Smooth muscle cell (in vitro differentiated cells): ENCODE measurements at regions not wholly inside any gene's neighbourhood (a gene's known extent, or its start where the extent isn't known, plus 50 kb on each side); places are given as distances from the start of the nearest gene placed in this dataset.

Experiments used
- DNase-seq: peaks from one replicate; lab custom pipeline; 2025; ENCODE audit not compliant: unreplicated experiment; lab: John Stamatoyannopoulos, UW
- H2AFZ ChIP-seq: fragments of 200-600 bp; sonication (generic); 2 replicates; pipeline ENCODE4 v1.6.0; 2016; ENCODE audit warnings: antibody characterized with exemption, low read depth, mild to moderate bottlenecking
- H3F3A ChIP-seq: fragments of 200-600 bp; sonication (generic); 2 replicates; pipeline ENCODE4 v1.6.0; 2017; ENCODE audit warnings: antibody characterized with exemption, low read depth
- H3K27ac ChIP-seq: fragments of 200-600 bp; sonication (generic); 2 replicates; pipeline ENCODE4 v1.5.1; 2016; ENCODE audit warnings: low read depth, mild to moderate bottlenecking
- H3K27me3 ChIP-seq: fragments of 200-600 bp; sonication (generic); 2 replicates; pipeline ENCODE4 v1.6.1; 2016; ENCODE audit warnings: low read depth, mild to moderate bottlenecking
- H3K36me3 ChIP-seq: fragments of 200-600 bp; sonication (generic); 2 replicates; pipeline ENCODE4 v1.5.1; 2016; ENCODE audit warnings: low read depth
- H3K4me1 ChIP-seq: fragments of 200-600 bp; sonication (generic); 2 replicates; pipeline ENCODE4 v1.5.1; 2016; ENCODE audit warnings: low read depth
- H3K4me2 ChIP-seq: fragments of 200-600 bp; sonication (generic); 2 replicates; pipeline ENCODE4 v1.6.0; 2016; ENCODE audit warnings: mild to moderate bottlenecking
- H3K4me3 ChIP-seq: fragments of 200-600 bp; sonication (generic); 2 replicates; pipeline ENCODE4 v1.5.1; 2016; ENCODE audit warnings: mild to moderate bottlenecking
- H3K79me2 ChIP-seq: fragments of 200-600 bp; sonication (generic); 2 replicates; pipeline ENCODE4 v1.6.0; 2016; ENCODE audit warnings: low read depth, mild to moderate bottlenecking
- H3K9ac ChIP-seq: fragments of 200-600 bp; sonication (generic); 2 replicates; pipeline ENCODE4 v1.6.0; 2016; ENCODE audit warnings: low read depth
- H3K9me3 ChIP-seq: fragments of 200-600 bp; sonication (generic); replicated peaks from 2 replicates; pipeline ENCODE4 v1.5.1; 2016; ENCODE audit warnings: low read depth
- H4K20me1 ChIP-seq: fragments of 200-600 bp; sonication (generic); 2 replicates; pipeline ENCODE4 v1.6.0; 2016; ENCODE audit warnings: low read depth
- WGBS: methylation state at CpG from one replicate; pipeline ENCODE4 v1.1.7; 2016; ENCODE audit warnings: low lambda C conversion rate; 5-methylcytosine and 5-hydroxymethylcytosine counted together
- TF ChIP-seq, protein P1 (sequence below): fragments of 200-600 bp; sonication (generic); IDR thresholded peaks from 2 replicates; pipeline ENCODE4 v1.5.1; 2017; ENCODE audit warnings: borderline replicate concordance, mild to moderate bottlenecking, antibody characterized with exemption; ENCODE audit not compliant: insufficient read depth, poor library complexity, severe bottlenecking

GRCh38 chr3:18786650-18787323, 361.5 kb upstream of the KCNH8 start:
- no peak for DNase-seq
- Histone ChIP-seq H3K36me3 (no peaks in the 10 kb centered on the region), H3K9ac (no peak overlapping the region), H3K4me3 (no peak overlapping the region), H3K4me1 (no peaks in the 10 kb centered on the region), H4K20me1 (no peaks in the 10 kb centered on the region), H3F3A (no peaks in the 10 kb centered on the region), H3K27ac (no peak overlapping the region), H3K79me2 (no peaks in the 10 kb centered on the region), H3K9me3 (no peaks in the 10 kb centered on the region), H3K4me2 (no peak overlapping the region), H3K27me3 (no peaks in the 10 kb centered on the region), H2AFZ (no peak overlapping the region)
- WGBS = 96% methylated on average over 1 of the region's 1 CpG
- TF ChIP-seq, protein P1, sequence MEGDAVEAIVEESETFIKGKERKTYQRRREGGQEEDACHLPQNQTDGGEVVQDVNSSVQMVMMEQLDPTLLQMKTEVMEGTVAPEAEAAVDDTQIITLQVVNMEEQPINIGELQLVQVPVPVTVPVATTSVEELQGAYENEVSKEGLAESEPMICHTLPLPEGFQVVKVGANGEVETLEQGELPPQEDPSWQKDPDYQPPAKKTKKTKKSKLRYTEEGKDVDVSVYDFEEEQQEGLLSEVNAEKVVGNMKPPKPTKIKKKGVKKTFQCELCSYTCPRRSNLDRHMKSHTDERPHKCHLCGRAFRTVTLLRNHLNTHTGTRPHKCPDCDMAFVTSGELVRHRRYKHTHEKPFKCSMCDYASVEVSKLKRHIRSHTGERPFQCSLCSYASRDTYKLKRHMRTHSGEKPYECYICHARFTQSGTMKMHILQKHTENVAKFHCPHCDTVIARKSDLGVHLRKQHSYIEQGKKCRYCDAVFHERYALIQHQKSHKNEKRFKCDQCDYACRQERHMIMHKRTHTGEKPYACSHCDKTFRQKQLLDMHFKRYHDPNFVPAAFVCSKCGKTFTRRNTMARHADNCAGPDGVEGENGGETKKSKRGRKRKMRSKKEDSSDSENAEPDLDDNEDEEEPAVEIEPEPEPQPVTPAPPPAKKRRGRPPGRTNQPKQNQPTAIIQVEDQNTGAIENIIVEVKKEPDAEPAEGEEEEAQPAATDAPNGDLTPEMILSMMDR = no peak

GRCh38 chr3:18782191-18782590, 357.1 kb upstream of the SATB1 start:
- no peak for DNase-seq
- Histone ChIP-seq H3K27me3 (no peaks in the 10 kb centered on the region), H3K4me1 (no peaks in the 10 kb centered on the region), H3K36me3 (no peaks in the 10 kb centered on the region), H3K4me3 (no peak overlapping the region), H3K9me3 (no peaks in the 10 kb centered on the region), H3F3A (no peaks in the 10 kb centered on the region), H3K79me2 (no peaks in the 10 kb centered on the region), H3K27ac (no peak overlapping the region), H3K9ac (no peak overlapping the region), H3K4me2 (no peak overlapping the region), H4K20me1 (no peaks in the 10 kb centered on the region), H2AFZ (no peak overlapping the region)
- WGBS = 95% methylated on average over 2 of the region's 2 CpGs
- TF ChIP-seq, protein P1 = no peak

DNA sequence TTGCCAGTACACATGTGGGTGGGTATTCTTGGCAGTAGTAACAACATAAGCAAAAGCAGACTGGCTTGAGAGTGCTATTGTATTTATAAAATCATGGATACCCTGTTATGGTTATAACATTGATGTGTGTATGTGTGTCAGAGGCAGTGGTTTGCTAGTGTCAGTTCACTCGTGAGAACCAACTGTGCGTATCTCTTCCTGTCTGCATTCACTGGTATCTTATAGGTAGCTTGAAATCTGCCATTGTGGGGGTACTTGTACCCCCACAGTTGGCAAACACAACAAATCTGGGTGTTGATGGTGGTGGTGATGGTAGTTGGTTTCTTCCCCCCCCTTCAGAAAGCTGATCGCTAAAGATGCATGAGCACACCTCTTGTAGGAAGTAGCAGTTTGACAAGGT, 355.8 kb upstream of the SATB1 start:
- H3K4me1 ChIP-seq = no peaks in the 10 kb centered on the region
- no peaks in the 10 kb centered on the region for H3K9me3 ChIP-seq
- no peaks in the 10 kb centered on the region for H3K36me3 ChIP-seq
- no peak for DNase-seq
- H3K9ac ChIP-seq = no peak overlapping the region
- no peaks in the 10 kb centered on the region for H4K20me1 ChIP-seq
- TF ChIP-seq, protein P1 = no peak
- H2AFZ ChIP-seq = no peak overlapping the region
- no peak overlapping the region for H3K4me2 ChIP-seq
- no peaks in the 10 kb centered on the region for H3K79me2 ChIP-seq
- H3K27ac ChIP-seq = no peak overlapping the region
- H3K4me3 ChIP-seq = no peak overlapping the region
- H3K27me3 ChIP-seq = no peaks in the 10 kb centered on the region
- no peaks in the 10 kb centered on the region for H3F3A ChIP-seq
- 88% methylated on average over 3 of the region's 3 CpGs for WGBS

GRCh38 chr3:18779704-18780103, 354.6 kb upstream of the SATB1 start:
- no peaks in the 10 kb centered on the region for H3K79me2 ChIP-seq
- no peak overlapping the region for H3K9ac ChIP-seq
- TF ChIP-seq, protein P1 = no peak
- no peaks in the 10 kb centered on the region for H3K27me3 ChIP-seq
- H4K20me1 ChIP-seq = no peaks in the 10 kb centered on the region
- no peak overlapping the region for H2AFZ ChIP-seq
- no peak overlapping the region for H3K4me2 ChIP-seq
- 93% methylated on average over 2 of the region's 2 CpGs for WGBS
- H3K4me3 ChIP-seq = no peak overlapping the region
- H3K36me3 ChIP-seq = no peaks in the 10 kb centered on the region
- H3K27ac ChIP-seq = no peak overlapping the region
- H3K4me1 ChIP-seq = no peaks in the 10 kb centered on the region
- no peaks in the 10 kb centered on the region for H3F3A ChIP-seq
- DNase-seq = no peak
- no peaks in the 10 kb centered on the region for H3K9me3 ChIP-seq
